ENCODE measurements at regions not wholly inside any gene's neighbourhood (a gene's known extent, or its start where the extent isn't known, plus 50 kb on each side); places are given as distances from the start of the nearest gene placed in this dataset.
"Not testable (repeated sequence)": the region's sequence is repeated elsewhere in the genome, so short reads cannot be mapped to it uniquely, and the experiment has no call there.

DNA sequence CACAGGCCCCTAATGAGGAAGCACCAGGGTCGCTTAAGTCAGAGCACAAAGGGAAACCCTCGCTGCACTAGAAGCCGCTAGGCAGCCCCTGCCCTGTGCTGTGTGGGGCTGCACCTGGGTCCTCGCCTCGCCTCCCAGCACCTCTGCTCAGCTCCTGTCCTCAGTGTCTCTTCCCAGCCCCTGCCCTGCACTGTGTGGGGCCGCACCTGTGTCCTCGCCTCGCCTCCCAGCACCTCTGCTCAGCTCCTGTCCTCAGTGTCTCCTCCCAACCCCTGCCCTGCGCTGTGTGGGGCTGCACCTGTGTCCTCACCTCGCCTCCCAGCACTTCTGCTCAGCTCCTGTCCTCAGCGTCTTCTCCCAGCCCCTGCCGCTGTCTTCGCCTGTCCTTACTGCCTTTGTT is 342.8 kb downstream of the EIPR1 start:
- no peak for DNase-seq (ENCODE audit: low read depth, low spot score)
- H3K27me3 ChIP-seq (ENCODE audit: control insufficient read depth, insufficient read depth, low read length): no peaks in the 10 kb centered on the region
- H3K4me1 ChIP-seq (ENCODE audit: control insufficient read depth, insufficient read depth, low read length): no peaks in the 10 kb centered on the region
- no CpG with 5 or more reads among the region's 13 CpGs for WGBS (ENCODE audit: insufficient coverage, insufficient read length)
- no peaks in the 10 kb centered on the region for H3K36me3 ChIP-seq (ENCODE audit: control insufficient read depth, insufficient read depth, low read length)
- H3K4me3 ChIP-seq (ENCODE audit: low read length): no peak overlapping the region
- no peak overlapping the region for H3K27ac ChIP-seq (ENCODE audit: low read length)
- no peaks in the 10 kb centered on the region for H3K9me3 ChIP-seq (ENCODE audit: control insufficient read depth, insufficient read depth, low read length)

DNA sequence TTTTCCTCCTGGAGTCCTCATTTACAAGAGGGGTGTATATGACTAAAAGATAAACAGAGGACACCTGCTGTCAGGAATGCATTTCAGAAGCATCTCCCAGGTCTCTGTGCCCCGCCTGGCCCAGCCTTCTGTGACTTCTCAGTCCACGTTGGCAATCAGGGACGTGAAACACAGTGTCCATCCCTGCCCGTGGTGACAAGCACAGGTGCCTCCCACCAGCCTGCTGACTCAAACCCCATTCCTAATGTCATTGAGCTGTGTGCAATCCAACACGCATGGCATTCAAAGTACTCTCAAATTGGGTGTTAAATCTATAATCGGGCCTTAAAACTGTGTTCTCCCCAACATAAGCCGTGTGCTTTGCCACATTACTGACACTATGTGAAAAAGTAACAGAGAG is 343.2 kb downstream of the EIPR1 start:
- no peaks in the 10 kb centered on the region for H3K36me3 ChIP-seq (ENCODE audit: control insufficient read depth, insufficient read depth, low read length)
- H3K27me3 ChIP-seq (ENCODE audit: control insufficient read depth, insufficient read depth, low read length): no peaks in the 10 kb centered on the region
- no peak overlapping the region for H3K4me3 ChIP-seq (ENCODE audit: low read length)
- whole genome bisulfite sequencing (ENCODE audit: insufficient coverage, insufficient read length): no CpG with 5 or more reads among the region's 7 CpGs
- H3K9me3 ChIP-seq (ENCODE audit: control insufficient read depth, insufficient read depth, low read length): no peaks in the 10 kb centered on the region
- no peaks in the 10 kb centered on the region for H3K4me1 ChIP-seq (ENCODE audit: control insufficient read depth, insufficient read depth, low read length)
- no peak overlapping the region for H3K27ac ChIP-seq (ENCODE audit: low read length)
- DNase-seq (ENCODE audit: low read depth, low spot score): no peak

GRCh38 chr2:3033315-3033714 is 344.3 kb downstream of the EIPR1 start:
- no peaks in the 10 kb centered on the region for H3K9me3 ChIP-seq (ENCODE audit: control insufficient read depth, insufficient read depth, low read length)
- H3K27ac ChIP-seq (ENCODE audit: low read length): no peak overlapping the region
- H3K4me1 ChIP-seq (ENCODE audit: control insufficient read depth, insufficient read depth, low read length): no peaks in the 10 kb centered on the region
- WGBS (ENCODE audit: insufficient coverage, insufficient read length): no CpG with 5 or more reads among the region's 8 CpGs
- no peak overlapping the region for H3K4me3 ChIP-seq (ENCODE audit: low read length)
- no peaks in the 10 kb centered on the region for H3K27me3 ChIP-seq (ENCODE audit: control insufficient read depth, insufficient read depth, low read length)
- H3K36me3 ChIP-seq (ENCODE audit: control insufficient read depth, insufficient read depth, low read length): no peaks in the 10 kb centered on the region
- DNase-seq (ENCODE audit: low read depth, low spot score): no peak

DNA sequence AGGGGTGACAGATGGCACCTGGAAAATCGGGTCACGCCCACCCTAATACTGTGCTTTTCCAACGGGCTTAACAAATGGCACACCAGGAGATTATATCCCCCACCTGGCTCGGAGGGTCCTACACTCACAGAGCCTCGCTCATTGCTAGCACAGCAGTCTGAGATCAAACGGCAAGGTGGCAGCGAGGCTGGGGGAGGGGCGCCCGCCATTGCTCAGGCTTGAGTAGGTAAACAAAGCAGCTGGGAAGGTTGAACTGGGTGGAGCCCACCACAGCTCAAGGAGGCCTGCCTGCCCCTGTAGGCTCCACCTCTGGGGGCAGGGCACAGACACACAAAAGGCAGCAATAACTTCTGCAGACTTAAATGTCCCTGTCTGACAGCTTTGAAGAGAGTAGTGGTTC is 346.8 kb downstream of the EIPR1 start:
- DNase-seq (ENCODE audit: low read depth, low spot score); H3K9me3 ChIP-seq (ENCODE audit: control insufficient read depth, insufficient read depth, low read length); H3K4me3 ChIP-seq (ENCODE audit: low read length); H3K4me1 ChIP-seq (ENCODE audit: control insufficient read depth, insufficient read depth, low read length); H3K36me3 ChIP-seq (ENCODE audit: control insufficient read depth, insufficient read depth, low read length); H3K27me3 ChIP-seq (ENCODE audit: control insufficient read depth, insufficient read depth, low read length); H3K27ac ChIP-seq (ENCODE audit: low read length): not testable (repeated sequence)
- WGBS (ENCODE audit: insufficient coverage, insufficient read length): no CpG with 5 or more reads among the region's 9 CpGs

DNA sequence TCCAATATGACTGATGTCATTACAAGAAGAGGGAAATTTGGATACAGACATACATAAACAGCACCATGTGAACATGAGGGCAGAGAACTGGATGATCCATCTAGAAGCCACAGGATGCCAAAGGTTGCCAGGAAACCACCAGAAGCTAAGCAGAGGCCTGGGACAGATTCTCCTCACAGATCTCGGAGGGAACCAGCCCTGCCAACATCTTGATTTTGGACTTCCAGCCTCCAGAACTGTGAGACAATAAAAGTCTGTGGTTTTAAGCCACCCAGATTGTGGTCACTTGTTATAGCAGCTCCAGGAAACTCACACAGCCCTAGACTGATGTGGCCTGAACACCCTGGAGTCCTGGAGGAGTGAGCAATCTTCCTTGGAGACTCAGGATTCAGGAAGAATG is 351.6 kb downstream of the EIPR1 start:
- no peaks in the 10 kb centered on the region for H3K36me3 ChIP-seq (ENCODE audit: control insufficient read depth, insufficient read depth, low read length)
- no CpG with 5 or more reads among the region's 1 CpG for WGBS (ENCODE audit: insufficient coverage, insufficient read length)
- H3K27me3 ChIP-seq (ENCODE audit: control insufficient read depth, insufficient read depth, low read length): no peaks in the 10 kb centered on the region
- DNase-seq (ENCODE audit: low read depth, low spot score): no peak
- H3K9me3 ChIP-seq (ENCODE audit: control insufficient read depth, insufficient read depth, low read length): no peaks in the 10 kb centered on the region
- H3K27ac ChIP-seq (ENCODE audit: low read length): no peak overlapping the region
- no peak overlapping the region for H3K4me3 ChIP-seq (ENCODE audit: low read length)
- peaks cover 3% of the 10 kb centered on the region; the same call in 1 of the 2 replicates for H3K4me1 ChIP-seq (ENCODE audit: control insufficient read depth, insufficient read depth, low read length)

DNA sequence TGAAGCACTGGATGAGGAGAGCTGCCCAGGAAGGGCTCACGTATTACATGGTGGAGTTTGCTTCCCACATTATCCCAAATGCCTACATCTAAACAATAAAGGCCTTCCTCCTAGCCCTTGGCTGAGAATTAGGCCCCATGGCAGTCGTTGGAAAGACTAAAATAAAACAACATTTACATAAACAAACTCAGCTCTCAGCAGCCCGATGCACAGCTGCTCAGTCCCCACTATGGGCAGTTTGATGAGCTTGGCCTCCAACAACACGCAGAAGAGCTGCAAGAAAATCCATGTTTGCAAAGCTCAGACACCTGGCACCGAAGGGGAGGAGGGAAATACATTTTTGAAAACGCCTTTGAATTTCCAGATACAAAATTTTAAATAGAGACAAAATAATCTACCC is 352.4 kb downstream of the EIPR1 start:
- no peaks in the 10 kb centered on the region for H3K27me3 ChIP-seq (ENCODE audit: control insufficient read depth, insufficient read depth, low read length)
- no peaks in the 10 kb centered on the region for H3K36me3 ChIP-seq (ENCODE audit: control insufficient read depth, insufficient read depth, low read length)
- no peak overlapping the region for H3K27ac ChIP-seq (ENCODE audit: low read length)
- no peaks in the 10 kb centered on the region for H3K9me3 ChIP-seq (ENCODE audit: control insufficient read depth, insufficient read depth, low read length)
- WGBS (ENCODE audit: insufficient coverage, insufficient read length): no CpG with 5 or more reads among the region's 6 CpGs
- H3K4me1 ChIP-seq (ENCODE audit: control insufficient read depth, insufficient read depth, low read length): peaks cover 3% of the 10 kb centered on the region; the same call in 1 of the 2 replicates
- no peak for DNase-seq (ENCODE audit: low read depth, low spot score)
- H3K4me3 ChIP-seq (ENCODE audit: low read length): no peak overlapping the region

DNA sequence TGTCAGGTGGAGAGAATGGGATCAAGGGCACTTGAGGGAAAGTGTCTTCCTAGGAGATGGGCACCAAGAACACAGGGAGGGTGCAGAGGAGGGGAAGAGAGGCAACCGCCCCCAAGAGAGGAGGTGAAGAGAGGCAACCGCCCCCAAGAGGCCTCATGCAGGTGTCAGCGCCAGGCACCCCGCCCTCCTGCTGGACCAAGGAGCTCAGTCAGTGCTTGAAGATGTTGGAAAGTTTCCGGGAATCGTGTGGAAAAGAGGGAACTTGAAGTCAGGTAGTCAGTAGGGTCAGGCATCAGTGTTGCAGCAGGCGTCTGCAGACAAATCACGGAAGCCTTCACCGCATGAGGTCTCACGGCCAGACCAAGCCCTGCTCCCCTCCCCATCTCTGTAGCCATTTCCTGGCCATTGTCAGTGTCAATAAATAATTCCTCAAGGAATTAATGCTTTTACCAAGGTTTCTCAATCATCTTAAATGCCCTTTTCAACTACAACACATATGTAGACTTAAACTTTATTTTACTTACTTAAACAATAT is 353.1 kb downstream of the EIPR1 start:
- no peaks in the 10 kb centered on the region for H3K36me3 ChIP-seq (ENCODE audit: control insufficient read depth, insufficient read depth, low read length)
- peak; percentile 16 for DNase-seq (ENCODE audit: low read depth, low spot score)
- H3K9me3 ChIP-seq (ENCODE audit: control insufficient read depth, insufficient read depth, low read length): no peaks in the 10 kb centered on the region
- peaks cover 3% of the 10 kb centered on the region; the same call in 1 of the 2 replicates for H3K4me1 ChIP-seq (ENCODE audit: control insufficient read depth, insufficient read depth, low read length)
- no CpG with 5 or more reads among the region's 10 CpGs for WGBS (ENCODE audit: insufficient coverage, insufficient read length)
- H3K4me3 ChIP-seq (ENCODE audit: low read length): no peak overlapping the region
- no peaks in the 10 kb centered on the region for H3K27me3 ChIP-seq (ENCODE audit: control insufficient read depth, insufficient read depth, low read length)
- H3K27ac ChIP-seq (ENCODE audit: low read length): no peak overlapping the region

DNA sequence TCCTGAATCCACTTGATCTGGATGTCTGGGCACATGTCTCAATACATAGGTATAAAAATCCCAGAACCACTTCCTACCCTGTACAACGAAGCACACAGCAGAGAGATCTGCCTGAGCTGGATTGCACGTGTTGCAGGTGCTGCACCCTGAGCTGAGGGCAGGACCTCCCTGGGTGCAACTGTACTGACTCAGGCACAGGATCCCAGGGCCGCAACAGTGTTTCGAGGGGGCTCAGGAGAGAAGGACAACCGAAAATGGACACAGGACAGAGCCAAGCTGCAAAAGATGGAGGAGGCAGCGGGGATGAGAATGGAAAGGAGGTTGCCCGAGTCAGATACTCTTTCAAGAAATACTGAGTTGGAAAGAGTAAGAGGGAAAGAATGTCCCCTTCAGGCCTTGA is 354.1 kb downstream of the EIPR1 start:
- Histone ChIP-seq H3K9me3 (ENCODE audit: control insufficient read depth, insufficient read depth, low read length) (no peaks in the 10 kb centered on the region), H3K4me1 (ENCODE audit: control insufficient read depth, insufficient read depth, low read length) (peaks cover 3% of the 10 kb centered on the region; the same call in 1 of the 2 replicates), H3K36me3 (ENCODE audit: control insufficient read depth, insufficient read depth, low read length) (no peaks in the 10 kb centered on the region), H3K27ac (ENCODE audit: low read length) (no peak overlapping the region), H3K27me3 (ENCODE audit: control insufficient read depth, insufficient read depth, low read length) (no peaks in the 10 kb centered on the region), H3K4me3 (ENCODE audit: low read length) (no peak overlapping the region)
- WGBS (ENCODE audit: insufficient coverage, insufficient read length): no CpG with 5 or more reads among the region's 7 CpGs
- DNase-seq (ENCODE audit: low read depth, low spot score): no peak

- Histone ChIP-seq H3K4me1 (ENCODE audit: control insufficient read depth, insufficient read depth, low read length) (peaks cover 3% of the 10 kb centered on the region; the same call in 1 of the 2 replicates), H3K27ac (ENCODE audit: low read length) (no peak overlapping the region), H3K4me3 (ENCODE audit: low read length) (no peak overlapping the region), H3K9me3 (ENCODE audit: control insufficient read depth, insufficient read depth, low read length) (no peaks in the 10 kb centered on the region), H3K36me3 (ENCODE audit: control insufficient read depth, insufficient read depth, low read length) (no peaks in the 10 kb centered on the region), H3K27me3 (ENCODE audit: control insufficient read depth, insufficient read depth, low read length) (no peaks in the 10 kb centered on the region)
- no peak for DNase-seq (ENCODE audit: low read depth, low spot score)
- WGBS (ENCODE audit: insufficient coverage, insufficient read length): no CpG with 5 or more reads among the region's 9 CpGs
Measured at GRCh38 chr2:3022841-3023372, 354.7 kb downstream of the EIPR1 start.

DNA sequence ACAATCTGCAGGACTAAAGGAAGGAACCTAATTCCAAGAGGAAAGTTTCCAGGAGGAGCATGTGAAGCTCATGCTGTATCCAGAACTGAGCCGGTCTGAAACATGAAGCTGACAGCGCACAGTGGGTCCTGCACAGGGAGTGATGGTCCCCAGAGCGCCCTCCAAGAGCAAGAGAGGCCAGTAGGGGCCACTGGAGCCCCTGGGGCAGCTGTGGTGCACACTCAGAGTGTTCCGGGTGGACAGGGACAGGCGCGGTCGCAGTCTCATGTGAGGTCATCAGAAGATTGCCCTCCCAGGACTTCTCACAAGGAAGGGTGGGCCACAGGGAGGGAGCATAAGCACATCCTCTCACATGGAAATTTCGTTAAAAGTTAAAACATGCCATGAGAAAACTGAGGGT is 355.9 kb downstream of the EIPR1 start:
- no peak overlapping the region for H3K27ac ChIP-seq (ENCODE audit: low read length)
- no peaks in the 10 kb centered on the region for H3K27me3 ChIP-seq (ENCODE audit: control insufficient read depth, insufficient read depth, low read length)
- no CpG with 5 or more reads among the region's 8 CpGs for WGBS (ENCODE audit: insufficient coverage, insufficient read length)
- no peak for DNase-seq (ENCODE audit: low read depth, low spot score)
- H3K4me3 ChIP-seq (ENCODE audit: low read length): no peak overlapping the region
- peaks cover 3% of the 10 kb centered on the region; the same call in 1 of the 2 replicates for H3K4me1 ChIP-seq (ENCODE audit: control insufficient read depth, insufficient read depth, low read length)
- H3K9me3 ChIP-seq (ENCODE audit: control insufficient read depth, insufficient read depth, low read length): no peaks in the 10 kb centered on the region
- no peaks in the 10 kb centered on the region for H3K36me3 ChIP-seq (ENCODE audit: control insufficient read depth, insufficient read depth, low read length)

- no peak for DNase-seq (ENCODE audit: low read depth, low spot score)
- no peak overlapping the region for H3K4me3 ChIP-seq (ENCODE audit: low read length)
- H3K9me3 ChIP-seq (ENCODE audit: control insufficient read depth, insufficient read depth, low read length): no peaks in the 10 kb centered on the region
- H3K36me3 ChIP-seq (ENCODE audit: control insufficient read depth, insufficient read depth, low read length): no peaks in the 10 kb centered on the region
- no CpG with 5 or more reads among the region's 4 CpGs for WGBS (ENCODE audit: insufficient coverage, insufficient read length)
- no peaks in the 10 kb centered on the region for H3K4me1 ChIP-seq (ENCODE audit: control insufficient read depth, insufficient read depth, low read length)
- no peaks in the 10 kb centered on the region for H3K27me3 ChIP-seq (ENCODE audit: control insufficient read depth, insufficient read depth, low read length)
- no peak overlapping the region for H3K27ac ChIP-seq (ENCODE audit: low read length)
Measured at GRCh38 chr2:3010001-3010400, 367.6 kb downstream of the EIPR1 start.

Measured in iPS DF 6.9 (cell line).